Tibial nerve (tissue), 4 donors: ENCODE measurements at regions not wholly inside any gene's neighbourhood (a gene's known extent, or its start where the extent isn't known, plus 50 kb on each side); places are given as distances from the start of the nearest gene placed in this dataset.

ENCODE experiments used
- DNase-seq, 2 donors: peaks; one replicate each; pipeline ENCODE4 v3.0.0-alpha.2; 2019; ENCODE audit warnings: low spot score in 2 of 2
- H3K27ac ChIP-seq, 4 donors: fragments of 200-600 bp; sonication (generic) in 3 of 4; one replicate each; pipeline ENCODE4 v1.5.1; 2017 to 2019; ENCODE audit warnings: mild to moderate bottlenecking in 1 of 4
- H3K27me3 ChIP-seq, 2 donors: fragments of 200-600 bp; sonication (generic) in 1 of 2; one replicate each; pipeline versions ENCODE4 v1.5.1 to v1.6.0; 2017 to 2019
- H3K36me3 ChIP-seq, 3 donors: fragments of 200-600 bp; sonication (generic); one replicate each; pipeline ENCODE4 v1.5.1; 2018 to 2019
- H3K4me1 ChIP-seq, 4 donors: fragments of 200-600 bp; sonication (generic) in 3 of 4; one replicate each; pipeline ENCODE4 v1.5.1; 2017 to 2019
- H3K4me3 ChIP-seq, 4 donors: fragments of 200-600 bp; sonication (generic) in 3 of 4; one replicate each; pipeline ENCODE4 v1.5.1; 2017 to 2019; ENCODE audit warnings: mild to moderate bottlenecking in 1 of 4, moderate library complexity in 1 of 4
- H3K9me3 ChIP-seq, 4 donors: fragments of 200-600 bp; sonication (generic) in 3 of 4; one replicate each; pipeline ENCODE4 v1.5.1; 2017 to 2019
- CTCF ChIP-seq, 5 experiments: fragments of 200-600 bp in 3 of 5; fragments of 450-650 bp in 2 of 5; sonication (generic) in 3 of 5; IDR thresholded peaks; one replicate each; pipeline ENCODE4 v1.5.1; 2016 to 2019; ENCODE audit warnings: antibody characterized with exemption in 5 of 5, mild to moderate bottlenecking in 3 of 5, moderate library complexity in 2 of 5
- EP300 ChIP-seq, 2 donors: sonication (generic); formaldehyde crosslinking; IDR thresholded peaks; one replicate each; pipeline ENCODE4 v1.6.1; 2017; ENCODE audit warnings: antibody characterized with exemption in 2 of 2, mild to moderate bottlenecking in 1 of 2
- POLR2A ChIP-seq, 2 donors: fragments of 450-650 bp; IDR thresholded peaks; one replicate each; pipeline ENCODE4 v1.6.1; 2017; ENCODE audit warnings: antibody characterized with exemption in 2 of 2, mild to moderate bottlenecking in 2 of 2, moderate library complexity in 2 of 2
- WGBS, 2 donors: methylation state at CpG; one replicate each; pipeline ENCODE4 v1.1.5; 2018; 5-methylcytosine and 5-hydroxymethylcytosine counted together

- H3K27ac ChIP-seq: no peak overlapping the region
- H3K4me1 ChIP-seq: no peaks in the 10 kb centered on the region
- no peaks in the 10 kb centered on the region for H3K36me3 ChIP-seq
- 70 to 81% methylated on average over 4 of the region's 4 CpGs for WGBS, 2 donors
- no peak for TF ChIP-seq POLR2A (IDR thresholded peaks at IDR 0.05)
- H3K4me3 ChIP-seq: no peak overlapping the region
- DNase-seq: no peak
- H3K9me3 ChIP-seq: peaks cover 0 to 4% (median 0%) of the 10 kb centered on the region in 4 donors
- H3K27me3 ChIP-seq: peaks cover 0 to 7% of the 10 kb centered on the region in 2 donors
Observed at GRCh38 chr4:3818371-3818770, 52.2 kb downstream of the ADRA2C start.

DNA sequence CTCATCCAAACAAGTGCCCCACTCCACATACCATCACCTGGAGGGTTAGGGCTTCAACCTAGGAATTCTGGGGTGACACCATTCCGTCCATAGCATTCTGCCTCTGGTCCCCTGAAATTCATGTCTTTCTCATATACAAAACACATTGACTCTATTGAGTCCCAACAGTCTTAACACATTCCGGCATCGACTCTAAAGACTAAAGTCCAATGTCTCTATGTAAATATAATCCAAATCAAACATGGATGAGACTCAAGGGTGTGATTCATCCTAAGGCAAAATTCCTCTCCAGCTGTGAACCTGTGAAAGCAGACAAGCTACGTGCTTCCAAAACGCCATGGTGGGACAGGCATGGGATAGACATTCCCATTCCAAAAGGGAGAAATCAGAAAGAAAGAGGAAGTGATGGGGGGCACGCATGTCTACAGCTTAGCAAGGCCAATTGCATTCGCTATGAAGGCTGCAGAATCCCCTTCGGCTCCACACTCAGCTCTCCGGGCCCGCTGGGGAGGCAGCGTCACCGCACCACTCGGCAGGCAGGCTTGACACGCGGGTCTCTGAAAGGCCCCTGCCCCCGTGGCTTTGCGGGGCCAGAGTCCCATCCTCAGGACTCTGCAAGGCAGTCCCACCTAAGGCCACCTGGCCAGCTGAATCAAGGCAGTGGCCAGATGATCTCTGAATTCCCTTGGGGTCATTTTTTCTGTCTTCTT is 53.2 kb downstream of the ADRA2C start:
- DNase-seq: no peak
- no peaks in the 10 kb centered on the region for H3K36me3 ChIP-seq
- no peak overlapping the region for H3K4me3 ChIP-seq
- H3K9me3 ChIP-seq: peaks cover 0 to 4% (median 0%) of the 10 kb centered on the region in 4 donors
- no peak overlapping the region for H3K27ac ChIP-seq
- no peaks in the 10 kb centered on the region for H3K4me1 ChIP-seq
- peaks cover 0 to 7% of the 10 kb centered on the region in 2 donors for H3K27me3 ChIP-seq
- WGBS, 2 donors: 70 to 73% methylated on average over 17 of the region's 17 CpGs
- TF ChIP-seq EP300 (IDR thresholded peaks at IDR 0.05): no peak
- no peak for TF ChIP-seq CTCF (IDR thresholded peaks at IDR 0.05)
- TF ChIP-seq POLR2A (IDR thresholded peaks at IDR 0.05): no peak

- Histone ChIP-seq H3K27me3 (peaks cover 0 to 7% of the 10 kb centered on the region in 2 donors), H3K9me3 (peaks cover 0 to 4% (median 0%) of the 10 kb centered on the region in 4 donors), H3K27ac (no peak overlapping the region), H3K4me3 (no peak overlapping the region), H3K4me1 (no peaks in the 10 kb centered on the region), H3K36me3 (no peaks in the 10 kb centered on the region)
- WGBS, 2 donors: 75 to 78% methylated on average over 13 to 14 of the region's 14 CpGs
- DNase-seq: no peak
- TF ChIP-seq CTCF (IDR thresholded peaks at IDR 0.05) (no peak), POLR2A (IDR thresholded peaks at IDR 0.05) (no peak), EP300 (IDR thresholded peaks at IDR 0.05) (no peak)
Observed at GRCh38 chr4:3820016-3820805, 54.0 kb downstream of the ADRA2C start.

- Histone ChIP-seq H3K4me1 (no peaks in the 10 kb centered on the region), H3K27ac (no peak overlapping the region), H3K4me3 (no peak overlapping the region), H3K36me3 (no peaks in the 10 kb centered on the region), H3K9me3 (peaks cover 0 to 4% (median 0%) of the 10 kb centered on the region in 4 donors), H3K27me3 (peaks cover 0 to 7% of the 10 kb centered on the region in 2 donors)
- no peak for TF ChIP-seq CTCF (IDR thresholded peaks at IDR 0.05)
- TF ChIP-seq EP300 (IDR thresholded peaks at IDR 0.05): no peak
- no peak for TF ChIP-seq POLR2A (IDR thresholded peaks at IDR 0.05)
- no peak for DNase-seq
- 69 to 73% methylated on average over 24 of the region's 24 CpGs for WGBS, 2 donors
Observed at GRCh38 chr4:3820806-3821579, 54.8 kb downstream of the ADRA2C start.

- 47 to 53% methylated on average over 6 to 14 of the region's 15 CpGs for WGBS, 2 donors
- no peak for DNase-seq
- no peak overlapping the region for H3K4me3 ChIP-seq
- H3K27ac ChIP-seq: no peak overlapping the region
- H3K27me3 ChIP-seq: peaks cover 0 to 7% of the 10 kb centered on the region in 2 donors
- H3K36me3 ChIP-seq: no peaks in the 10 kb centered on the region
- peaks cover 0 to under 1% (median 0%) of the 10 kb centered on the region in 4 donors for H3K4me1 ChIP-seq
- TF ChIP-seq EP300 (IDR thresholded peaks at IDR 0.05): no peak
- TF ChIP-seq POLR2A (IDR thresholded peaks at IDR 0.05): no peak
- TF ChIP-seq CTCF (IDR thresholded peaks at IDR 0.05): no peak
- H3K9me3 ChIP-seq: peaks cover 0 to 4% (median 0%) of the 10 kb centered on the region in 4 donors
Observed at GRCh38 chr4:3821580-3822229, 55.5 kb downstream of the ADRA2C start.
